Ectodermal cell (in vitro differentiated cells): ENCODE measurements at regions not wholly inside any gene's neighbourhood (a gene's known extent, or its start where the extent isn't known, plus 50 kb on each side); places are given as distances from the start of the nearest gene placed in this dataset.
"Not testable (repeated sequence)": the region's sequence is repeated elsewhere in the genome, so short reads cannot be mapped to it uniquely, and the experiment has no call there.

Source experiments
- H3K27ac ChIP-seq: 2 replicates; pipeline ENCODE4 v1.7.0; 2013; ENCODE audit warnings: mild to moderate bottlenecking, low read depth, low read length; ENCODE audit not compliant: insufficient read depth, poor library complexity, severe bottlenecking
- H3K27me3 ChIP-seq: 2 replicates; pipeline ENCODE4 v1.7.0; 2013; ENCODE audit warnings: mild to moderate bottlenecking, low read length; ENCODE audit not compliant: insufficient read depth, control insufficient read depth, poor library complexity, severe bottlenecking
- H3K36me3 ChIP-seq: one replicate; pipeline ENCODE4 v1.7.0; 2013; ENCODE audit warnings: low read length; ENCODE audit not compliant: control insufficient read depth, insufficient read depth
- H3K4me1 ChIP-seq: one replicate; pipeline ENCODE4 v1.7.0; 2013; ENCODE audit warnings: low read length; ENCODE audit not compliant: control insufficient read depth, insufficient read depth
- H3K4me3 ChIP-seq: 2 replicates; pipeline ENCODE4 v1.7.0; 2013; ENCODE audit warnings: low read depth, low read length, control low read depth; ENCODE audit not compliant: insufficient read depth
- H3K9me3 ChIP-seq: 2 replicates; pipeline ENCODE4 v1.7.0; 2013; ENCODE audit warnings: mild to moderate bottlenecking, low read length, moderate library complexity; ENCODE audit not compliant: control insufficient read depth
- WGBS, 2 experiments: methylation state at CpG; one replicate each; pipeline ENCODE4 v1.1.7; 2013; ENCODE audit warnings: missing lambda C conversion rate in 2 of 2; 5-methylcytosine and 5-hydroxymethylcytosine counted together

GRCh38 chrX:77347572-77347971, 99.6 kb upstream of the FGF16 start:
- Histone ChIP-seq H3K9me3 (no peaks in the 10 kb centered on the region), H3K27me3 (no peaks in the 10 kb centered on the region), H3K27ac (no peak overlapping the region), H3K36me3 (no peaks in the 10 kb centered on the region), H3K4me1 (no peaks in the 10 kb centered on the region), H3K4me3 (no peak overlapping the region)
- WGBS, 2 experiments: 55 to 57% methylated on average over 4 to 5 of the region's 5 CpGs

GRCh38 chrX:77389891-77390290, 57.3 kb upstream of the FGF16 start:
- no peaks in the 10 kb centered on the region for H3K4me1 ChIP-seq
- no peaks in the 10 kb centered on the region for H3K27me3 ChIP-seq
- no peak overlapping the region for H3K27ac ChIP-seq
- H3K9me3 ChIP-seq: no peaks in the 10 kb centered on the region
- WGBS, 2 experiments: 94 to 100% methylated on average over 2 of the region's 2 CpGs
- H3K4me3 ChIP-seq: no peak overlapping the region
- no peaks in the 10 kb centered on the region for H3K36me3 ChIP-seq

GRCh38 chrX:77390365-77390764, 56.8 kb upstream of the FGF16 start:
- not testable (repeated sequence) for H3K27me3 ChIP-seq, H3K9me3 ChIP-seq, H3K36me3 ChIP-seq, H3K27ac ChIP-seq, H3K4me1 ChIP-seq, H3K4me3 ChIP-seq
- WGBS, 2 experiments: 77 to 88% methylated on average over 7 of the region's 7 CpGs

- Histone ChIP-seq H3K9me3 (no peaks in the 10 kb centered on the region), H3K4me1 (no peaks in the 10 kb centered on the region), H3K4me3 (no peak overlapping the region), H3K36me3 (no peaks in the 10 kb centered on the region), H3K27ac (no peak overlapping the region), H3K27me3 (no peaks in the 10 kb centered on the region)
- WGBS, 2 experiments: 100% methylated on average over 2 of the region's 2 CpGs; no CpG with 5 or more reads in 1 of the 2 experiments
Observed at GRCh38 chrX:77396781-77397180, 50.4 kb upstream of the FGF16 start.
